ENCODE measurements at regions not wholly inside any gene's neighbourhood (a gene's known extent, or its start where the extent isn't known, plus 50 kb on each side); places are given as distances from the start of the nearest gene placed in this dataset.

DNA sequence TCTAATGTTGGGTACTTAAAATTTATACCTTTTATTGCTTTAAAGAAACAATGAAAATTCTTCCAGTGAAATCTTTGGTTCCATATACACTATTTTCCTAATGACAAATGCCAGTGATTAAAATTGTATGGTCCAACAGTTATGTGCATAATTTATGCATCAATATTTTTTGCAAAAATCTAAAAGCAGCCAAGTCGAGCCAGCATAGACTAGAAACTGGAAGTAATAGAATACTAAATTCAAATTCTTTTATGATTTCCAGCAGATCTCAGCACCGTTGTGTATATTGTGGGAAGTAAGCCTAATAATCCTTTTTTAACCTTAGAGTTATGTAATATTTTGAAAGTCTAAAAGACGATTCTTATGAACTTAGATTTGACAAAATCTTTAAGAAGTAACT lies 652.0 kb upstream of the GOLIM4 start:
- DNase-seq (ENCODE audit: low read depth, low spot score): no peak
- H3K9me3 ChIP-seq (ENCODE audit: low read depth, low read length): no peaks in the 10 kb centered on the region
- H3K4me3 ChIP-seq: no peak overlapping the region
- no peaks in the 10 kb centered on the region for H3K36me3 ChIP-seq (ENCODE audit: insufficient read depth, low read length)
- no peak overlapping the region for H3K9ac ChIP-seq (ENCODE audit: insufficient read length)
- TF ChIP-seq POLR2AphosphoS5 (IDR thresholded peaks at IDR 0.05; ENCODE audit: borderline replicate concordance, low read depth, low read length) (no peak), FOXP2 (optimal IDR thresholded peaks at IDR 0.05; ENCODE audit: control extremely low read depth, extremely low read length, insufficient read depth) (no peak), EZH2 (IDR thresholded peaks at IDR 0.05) (no peak)
- H3K27ac ChIP-seq: no peak overlapping the region

DNA sequence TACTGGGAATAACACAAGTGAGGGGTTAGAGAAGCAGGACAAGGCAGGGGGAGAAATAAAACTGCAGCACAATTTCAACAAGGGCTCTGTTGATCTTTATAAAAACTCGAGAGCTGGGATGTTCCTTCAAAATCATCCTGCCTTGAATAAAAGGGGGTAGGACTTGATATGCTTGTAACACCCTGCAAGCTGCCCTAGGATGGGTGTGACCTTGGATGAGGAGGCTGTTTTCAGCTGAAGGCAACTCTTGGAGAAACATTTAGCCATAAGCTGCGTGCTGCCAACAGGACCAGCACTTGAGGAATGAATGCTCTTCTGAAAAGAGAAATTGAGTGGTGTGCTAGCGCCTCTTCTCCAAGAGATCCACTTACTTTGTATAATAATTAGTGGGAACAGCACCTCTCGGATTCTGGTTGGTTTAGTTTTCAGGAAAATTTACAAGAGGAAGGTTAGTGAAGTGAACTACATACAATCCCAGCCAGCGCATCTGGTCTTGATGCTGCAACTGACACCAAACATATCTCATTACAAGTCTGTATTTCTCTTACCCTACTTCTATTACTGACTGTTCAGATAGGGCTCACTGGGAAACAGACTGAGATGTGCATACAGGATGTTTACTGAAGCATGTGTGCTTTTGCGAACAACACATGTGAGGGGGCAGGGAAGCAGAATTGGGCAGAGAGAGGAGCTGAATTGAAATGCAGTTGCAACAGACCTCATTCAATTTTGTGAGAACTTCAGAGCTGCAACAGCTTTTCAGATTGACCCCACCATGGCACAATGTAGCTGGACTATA lies 643.0 kb upstream of the GOLIM4 start:
- TF ChIP-seq FOXP2 (optimal IDR thresholded peaks at IDR 0.05; ENCODE audit: control extremely low read depth, extremely low read length, insufficient read depth): no peak
- TF ChIP-seq EZH2 (IDR thresholded peaks at IDR 0.05): no peak
- no peak for TF ChIP-seq POLR2AphosphoS5 (IDR thresholded peaks at IDR 0.05; ENCODE audit: borderline replicate concordance, low read depth, low read length)
- H3K4me3 ChIP-seq: no peak overlapping the region
- no peak overlapping the region for H3K9ac ChIP-seq (ENCODE audit: insufficient read length)
- no peaks in the 10 kb centered on the region for H3K9me3 ChIP-seq (ENCODE audit: low read depth, low read length)
- no peak for DNase-seq (ENCODE audit: low read depth, low spot score)
- no peaks in the 10 kb centered on the region for H3K36me3 ChIP-seq (ENCODE audit: insufficient read depth, low read length)
- H3K27ac ChIP-seq: no peak overlapping the region

DNA sequence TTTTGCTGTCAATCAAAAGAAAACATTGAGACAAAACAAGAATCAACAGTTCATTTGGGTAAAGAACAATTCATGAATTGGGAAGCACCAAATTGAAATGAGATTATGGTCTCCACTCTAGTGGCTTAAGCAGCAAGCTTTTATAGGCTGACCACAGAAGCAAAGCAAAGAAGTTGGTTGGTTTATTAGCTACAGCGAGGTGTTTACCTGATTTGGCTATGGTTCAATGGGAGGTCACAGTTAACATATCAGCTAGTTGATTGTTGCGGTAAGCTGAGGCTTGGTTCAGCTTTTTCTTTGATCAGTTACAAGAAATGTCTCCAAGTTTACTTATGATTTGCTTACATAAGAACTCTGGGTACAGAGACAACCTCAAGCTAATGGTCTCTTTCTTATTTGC lies 640.5 kb upstream of the GOLIM4 start:
- no peak overlapping the region for H3K4me3 ChIP-seq
- H3K27ac ChIP-seq: no peak overlapping the region
- no peaks in the 10 kb centered on the region for H3K9me3 ChIP-seq (ENCODE audit: low read depth, low read length)
- TF ChIP-seq EZH2 (IDR thresholded peaks at IDR 0.05): no peak
- TF ChIP-seq POLR2AphosphoS5 (IDR thresholded peaks at IDR 0.05; ENCODE audit: borderline replicate concordance, low read depth, low read length): no peak
- TF ChIP-seq FOXP2 (optimal IDR thresholded peaks at IDR 0.05; ENCODE audit: control extremely low read depth, extremely low read length, insufficient read depth): no peak
- no peak overlapping the region for H3K9ac ChIP-seq (ENCODE audit: insufficient read length)
- no peaks in the 10 kb centered on the region for H3K36me3 ChIP-seq (ENCODE audit: insufficient read depth, low read length)
- no peak for DNase-seq (ENCODE audit: low read depth, low spot score)

DNA sequence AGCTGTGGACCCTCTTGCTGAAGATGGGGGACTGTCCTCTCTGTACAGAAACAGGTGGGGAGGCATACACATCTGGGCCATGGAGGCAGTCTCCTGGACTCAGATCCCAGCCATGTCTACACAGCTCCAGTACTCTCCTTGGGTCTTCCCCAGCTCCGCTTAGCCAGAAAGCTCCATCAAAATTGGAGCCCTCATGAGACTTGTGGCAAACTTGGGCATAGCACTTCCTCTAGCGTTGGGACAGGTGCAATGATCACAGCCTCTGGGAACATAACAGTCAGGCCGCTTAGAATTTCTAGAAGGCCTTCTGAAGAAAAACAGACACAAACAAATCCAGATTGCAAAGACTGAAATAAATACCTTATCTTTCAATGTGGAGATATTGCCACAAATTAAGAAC lies 634.3 kb upstream of the GOLIM4 start:
- H3K9ac ChIP-seq (ENCODE audit: insufficient read length): no peak overlapping the region
- TF ChIP-seq POLR2AphosphoS5 (IDR thresholded peaks at IDR 0.05; ENCODE audit: borderline replicate concordance, low read depth, low read length) (no peak), EZH2 (IDR thresholded peaks at IDR 0.05) (no peak), FOXP2 (optimal IDR thresholded peaks at IDR 0.05; ENCODE audit: control extremely low read depth, extremely low read length, insufficient read depth) (no peak)
- no peak overlapping the region for H3K4me3 ChIP-seq
- no peaks in the 10 kb centered on the region for H3K9me3 ChIP-seq (ENCODE audit: low read depth, low read length)
- no peak overlapping the region for H3K27ac ChIP-seq
- no peak for DNase-seq (ENCODE audit: low read depth, low spot score)
- H3K36me3 ChIP-seq (ENCODE audit: insufficient read depth, low read length): no peaks in the 10 kb centered on the region

DNA sequence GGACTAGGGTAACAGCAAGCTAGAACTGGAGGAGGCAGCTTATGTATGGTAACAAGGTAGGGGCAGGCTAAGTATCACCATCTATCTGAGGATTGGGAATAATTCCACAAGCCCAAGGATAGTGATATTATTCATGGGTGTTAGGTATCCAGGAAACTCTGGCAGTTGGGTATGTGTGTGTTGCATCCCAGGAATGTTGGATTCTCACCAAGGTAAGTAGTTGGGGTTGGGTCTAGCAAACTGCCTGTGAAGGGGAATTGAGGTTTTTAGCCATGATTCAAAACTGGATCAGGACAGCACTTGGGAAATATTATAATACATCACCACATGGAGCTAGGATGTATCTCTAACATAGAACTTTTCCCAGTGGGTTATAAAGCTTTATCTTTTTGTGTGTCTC lies 626.4 kb upstream of the GOLIM4 start:
- Histone ChIP-seq H3K27ac (no peak overlapping the region), H3K9me3 (ENCODE audit: low read depth, low read length) (no peaks in the 10 kb centered on the region), H3K9ac (ENCODE audit: insufficient read length) (no peak overlapping the region), H3K4me3 (no peak overlapping the region), H3K36me3 (ENCODE audit: insufficient read depth, low read length) (no peaks in the 10 kb centered on the region)
- DNase-seq (ENCODE audit: low read depth, low spot score): no peak
- TF ChIP-seq FOXP2 (optimal IDR thresholded peaks at IDR 0.05; ENCODE audit: control extremely low read depth, extremely low read length, insufficient read depth) (no peak), EZH2 (IDR thresholded peaks at IDR 0.05) (no peak), POLR2AphosphoS5 (IDR thresholded peaks at IDR 0.05; ENCODE audit: borderline replicate concordance, low read depth, low read length) (no peak)

DNA sequence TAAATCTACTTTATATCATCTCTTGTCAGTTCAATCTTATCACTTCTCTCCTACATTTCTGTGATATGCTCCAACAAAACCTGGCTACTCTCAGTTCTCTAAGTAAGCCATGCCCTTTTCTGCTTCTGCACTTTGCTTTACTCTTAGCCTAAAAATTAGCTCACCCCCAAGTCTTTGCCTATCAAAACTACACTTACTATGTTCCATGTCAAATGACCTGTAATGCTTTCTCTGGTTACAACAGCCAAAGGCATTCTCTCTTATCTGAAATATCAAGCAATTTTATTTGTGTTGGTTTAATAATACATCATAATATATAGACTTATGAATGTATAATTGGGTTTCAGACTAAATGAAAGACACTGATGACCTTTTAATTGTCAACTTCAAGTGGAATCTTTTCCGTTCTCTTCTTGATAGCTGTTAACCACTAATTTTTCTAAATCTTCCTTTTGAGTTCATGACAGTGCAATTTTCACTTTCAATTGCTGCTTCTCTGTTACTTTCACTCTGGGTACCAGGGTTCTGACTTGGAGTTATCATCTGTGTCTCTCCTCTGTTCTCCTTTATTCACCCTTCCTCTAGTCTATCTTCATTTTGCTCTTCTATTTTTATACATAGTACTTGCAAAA lies 619.0 kb upstream of the GOLIM4 start:
- DNase-seq (ENCODE audit: low read depth, low spot score): no peak
- no peak overlapping the region for H3K4me3 ChIP-seq

DNA sequence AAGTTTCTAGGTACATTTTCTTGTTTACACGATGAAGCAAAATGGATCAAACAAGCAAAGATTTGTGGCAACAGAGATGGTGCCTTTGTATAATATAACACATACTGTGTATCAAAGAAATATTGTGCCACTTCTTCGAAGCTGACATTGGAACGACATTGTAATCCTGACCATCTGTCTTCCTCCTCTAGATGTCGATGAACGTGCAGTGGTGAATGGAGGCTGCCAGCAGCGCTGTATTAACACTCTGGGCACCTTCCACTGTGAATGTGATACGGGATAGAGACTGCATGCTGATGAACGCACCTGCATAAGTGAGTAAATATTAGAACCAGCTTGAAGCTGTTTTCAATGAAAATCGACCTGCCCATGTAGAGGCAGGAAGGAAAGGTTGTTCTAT lies 613.3 kb upstream of the GOLIM4 start:
- H3K9me3 ChIP-seq (ENCODE audit: low read depth, low read length): no peaks in the 10 kb centered on the region
- DNase-seq (ENCODE audit: low read depth, low spot score): no peak
- no peak overlapping the region for H3K4me3 ChIP-seq
- H3K27ac ChIP-seq: no peak overlapping the region
- TF ChIP-seq POLR2AphosphoS5 (IDR thresholded peaks at IDR 0.05; ENCODE audit: borderline replicate concordance, low read depth, low read length) (no peak), FOXP2 (optimal IDR thresholded peaks at IDR 0.05; ENCODE audit: control extremely low read depth, extremely low read length, insufficient read depth) (no peak), EZH2 (IDR thresholded peaks at IDR 0.05) (no peak)
- no peaks in the 10 kb centered on the region for H3K36me3 ChIP-seq (ENCODE audit: insufficient read depth, low read length)
- H3K9ac ChIP-seq (ENCODE audit: insufficient read length): no peak overlapping the region

More for the DNA sequence above, 619.0 kb upstream of the GOLIM4 start:
- Histone ChIP-seq H3K9ac (ENCODE audit: insufficient read length) (no peak overlapping the region), H3K9me3 (ENCODE audit: low read depth, low read length) (no peaks in the 10 kb centered on the region), H3K36me3 (ENCODE audit: insufficient read depth, low read length) (no peaks in the 10 kb centered on the region), H3K27ac (no peak overlapping the region)
- TF ChIP-seq FOXP2 (optimal IDR thresholded peaks at IDR 0.05; ENCODE audit: control extremely low read depth, extremely low read length, insufficient read depth) (no peak), POLR2AphosphoS5 (IDR thresholded peaks at IDR 0.05; ENCODE audit: borderline replicate concordance, low read depth, low read length) (no peak), EZH2 (IDR thresholded peaks at IDR 0.05) (no peak)

DNA sequence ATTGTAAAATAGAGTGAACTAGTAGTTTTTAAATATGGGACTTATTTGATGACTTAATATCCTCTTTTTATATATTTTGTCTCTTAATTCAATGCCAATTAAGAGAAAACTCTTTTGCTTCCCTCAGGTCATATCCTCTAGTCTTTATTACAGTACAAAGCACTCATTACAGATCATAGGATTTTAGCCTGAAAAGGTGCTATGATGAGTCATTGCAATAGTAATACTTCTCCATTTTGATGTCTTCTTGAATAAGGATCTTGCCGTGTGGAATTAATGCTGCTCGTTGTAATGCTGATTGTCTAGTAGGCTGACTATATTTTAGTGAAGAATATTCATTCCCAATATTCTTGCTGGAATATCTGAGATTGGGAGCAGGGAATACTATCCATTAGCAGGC lies 612.2 kb upstream of the GOLIM4 start:
- Histone ChIP-seq H3K27ac (no peak overlapping the region), H3K4me3 (no peak overlapping the region), H3K9ac (ENCODE audit: insufficient read length) (no peak overlapping the region), H3K9me3 (ENCODE audit: low read depth, low read length) (no peaks in the 10 kb centered on the region), H3K36me3 (ENCODE audit: insufficient read depth, low read length) (no peaks in the 10 kb centered on the region)
- DNase-seq (ENCODE audit: low read depth, low spot score): no peak
- no peak for TF ChIP-seq EZH2 (IDR thresholded peaks at IDR 0.05)
